ENCODE measurements at regions not wholly inside any gene's neighbourhood (a gene's known extent, or its start where the extent isn't known, plus 50 kb on each side); places are given as distances from the start of the nearest gene placed in this dataset.

- no peak for TF ChIP-seq YY2 (tag by site-specific recombination; IDR thresholded peaks at IDR 0.05)
Measured at GRCh38 chr10:2714597-2714996, 352.8 kb upstream of the PFKP start (continued).

DNA sequence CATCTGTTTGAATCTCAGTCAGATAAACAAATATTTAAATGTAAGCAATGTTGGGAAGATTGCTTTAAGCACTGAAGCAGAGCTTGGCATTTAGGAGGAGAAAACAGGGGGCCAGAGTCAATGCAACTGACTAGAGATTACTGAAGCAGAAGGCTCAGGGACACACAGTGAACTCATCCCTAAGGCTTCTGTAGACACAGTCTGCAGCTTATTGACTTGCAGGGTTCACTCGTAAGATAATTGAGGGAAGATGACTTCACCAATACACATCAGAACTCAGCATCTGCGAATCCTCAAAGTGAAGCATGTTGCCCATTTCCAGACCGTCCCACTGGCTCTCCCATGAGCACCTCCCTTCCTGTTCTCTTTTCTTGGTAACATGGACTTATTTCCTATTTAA, 363.4 kb upstream of the PFKP start:
- no peaks in the 10 kb centered on the region for H3K4me1 ChIP-seq (ENCODE audit: control insufficient read depth, insufficient read depth, low read length)
- no peak overlapping the region for H3K27ac ChIP-seq (ENCODE audit: extremely low read depth, low read depth, low read length)
- ChIA-PET CTCF (no interaction called here), POLR2A (no interaction called here)
- no peak for TF ChIP-seq ZFP3 (tag by site-specific recombination; IDR thresholded peaks at IDR 0.05; ENCODE audit: low read depth)
- no peak for TF ChIP-seq ZNF510 (tag by site-specific recombination; IDR thresholded peaks at IDR 0.05; ENCODE audit: insufficient replicate concordance)
- no peak for TF ChIP-seq ZNF157 (tag by site-specific recombination; IDR thresholded peaks at IDR 0.05)
- TF ChIP-seq ZNF16 (tag by site-specific recombination; IDR thresholded peaks at IDR 0.05; ENCODE audit: low read depth) = no peak
- TF ChIP-seq, protein P1, sequence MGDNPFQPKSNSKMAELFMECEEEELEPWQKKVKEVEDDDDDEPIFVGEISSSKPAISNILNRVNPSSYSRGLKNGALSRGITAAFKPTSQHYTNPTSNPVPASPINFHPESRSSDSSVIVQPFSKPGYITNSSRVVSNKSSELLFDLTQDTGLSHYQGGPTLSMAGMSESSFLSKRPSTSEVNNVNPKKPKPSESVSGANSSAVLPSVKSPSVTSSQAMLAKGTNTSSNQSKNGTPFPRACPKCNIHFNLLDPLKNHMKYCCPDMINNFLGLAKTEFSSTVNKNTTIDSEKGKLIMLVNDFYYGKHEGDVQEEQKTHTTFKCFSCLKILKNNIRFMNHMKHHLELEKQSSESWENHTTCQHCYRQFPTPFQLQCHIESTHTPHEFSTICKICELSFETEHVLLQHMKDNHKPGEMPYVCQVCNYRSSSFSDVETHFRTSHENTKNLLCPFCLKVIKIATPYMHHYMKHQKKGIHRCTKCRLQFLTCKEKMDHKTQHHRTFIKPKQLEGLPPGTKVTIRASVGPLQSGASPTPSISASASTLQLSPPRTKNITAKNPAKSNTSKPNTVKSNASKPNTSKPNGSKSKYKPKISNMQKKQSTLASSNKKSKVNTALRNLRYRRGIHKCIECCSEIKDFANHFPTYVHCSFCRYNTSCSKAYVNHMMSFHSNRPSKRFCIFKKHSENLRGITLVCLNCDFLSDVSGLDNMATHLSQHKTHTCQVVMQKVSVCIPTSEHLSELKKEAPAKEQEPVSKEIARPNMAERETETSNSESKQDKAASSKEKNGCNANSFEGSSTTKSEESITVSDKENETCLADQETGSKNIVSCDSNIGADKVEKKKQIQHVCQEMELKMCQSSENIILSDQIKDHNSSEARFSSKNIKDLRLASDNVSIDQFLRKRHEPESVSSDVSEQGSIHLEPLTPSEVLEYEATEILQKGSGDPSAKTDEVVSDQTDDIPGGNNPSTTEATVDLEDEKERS (tag by site-specific recombination; IDR thresholded peaks at IDR 0.05) = no peak
- TF ChIP-seq ZNF148 (tag by site-specific recombination; IDR thresholded peaks at IDR 0.05; ENCODE audit: borderline replicate concordance) = no peak
- no peak for TF ChIP-seq ZFP41 (tag by site-specific recombination; IDR thresholded peaks at IDR 0.05; ENCODE audit: borderline replicate concordance)
- TF ChIP-seq, protein P2, sequence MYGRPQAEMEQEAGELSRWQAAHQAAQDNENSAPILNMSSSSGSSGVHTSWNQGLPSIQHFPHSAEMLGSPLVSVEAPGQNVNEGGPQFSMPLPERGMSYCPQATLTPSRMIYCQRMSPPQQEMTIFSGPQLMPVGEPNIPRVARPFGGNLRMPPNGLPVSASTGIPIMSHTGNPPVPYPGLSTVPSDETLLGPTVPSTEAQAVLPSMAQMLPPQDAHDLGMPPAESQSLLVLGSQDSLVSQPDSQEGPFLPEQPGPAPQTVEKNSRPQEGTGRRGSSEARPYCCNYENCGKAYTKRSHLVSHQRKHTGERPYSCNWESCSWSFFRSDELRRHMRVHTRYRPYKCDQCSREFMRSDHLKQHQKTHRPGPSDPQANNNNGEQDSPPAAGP (tag by site-specific recombination; IDR thresholded peaks at IDR 0.05) = no peak
- no peak for TF ChIP-seq ZBTB17 (tag by site-specific recombination; IDR thresholded peaks at IDR 0.05)
- no peak for TF ChIP-seq ATF2 (tag by site-specific recombination; IDR thresholded peaks at IDR 0.05; ENCODE audit: low read depth)
- no peak for TF ChIP-seq ZNF426 (tag by site-specific recombination; IDR thresholded peaks at IDR 0.05)
- TF ChIP-seq, protein P3, sequence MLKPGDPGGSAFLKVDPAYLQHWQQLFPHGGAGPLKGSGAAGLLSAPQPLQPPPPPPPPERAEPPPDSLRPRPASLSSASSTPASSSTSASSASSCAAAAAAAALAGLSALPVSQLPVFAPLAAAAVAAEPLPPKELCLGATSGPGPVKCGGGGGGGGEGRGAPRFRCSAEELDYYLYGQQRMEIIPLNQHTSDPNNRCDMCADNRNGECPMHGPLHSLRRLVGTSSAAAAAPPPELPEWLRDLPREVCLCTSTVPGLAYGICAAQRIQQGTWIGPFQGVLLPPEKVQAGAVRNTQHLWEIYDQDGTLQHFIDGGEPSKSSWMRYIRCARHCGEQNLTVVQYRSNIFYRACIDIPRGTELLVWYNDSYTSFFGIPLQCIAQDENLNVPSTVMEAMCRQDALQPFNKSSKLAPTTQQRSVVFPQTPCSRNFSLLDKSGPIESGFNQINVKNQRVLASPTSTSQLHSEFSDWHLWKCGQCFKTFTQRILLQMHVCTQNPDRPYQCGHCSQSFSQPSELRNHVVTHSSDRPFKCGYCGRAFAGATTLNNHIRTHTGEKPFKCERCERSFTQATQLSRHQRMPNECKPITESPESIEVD (tag by site-specific recombination; IDR thresholded peaks at IDR 0.05) = no peak
- no peak for TF ChIP-seq ZNF596 (tag by site-specific recombination; IDR thresholded peaks at IDR 0.05)
- TF ChIP-seq ZNF629 (tag by site-specific recombination; IDR thresholded peaks at IDR 0.05) = no peak
- TF ChIP-seq ZNF837 (tag by site-specific recombination; IDR thresholded peaks at IDR 0.05) = no peak
- TF ChIP-seq ZNF645 (tag by site-specific recombination; IDR thresholded peaks at IDR 0.05) = no peak
- no peak for TF ChIP-seq ZNF555 (tag by site-specific recombination; conservative IDR thresholded peaks at IDR 0.05)
- TF ChIP-seq, protein P4, sequence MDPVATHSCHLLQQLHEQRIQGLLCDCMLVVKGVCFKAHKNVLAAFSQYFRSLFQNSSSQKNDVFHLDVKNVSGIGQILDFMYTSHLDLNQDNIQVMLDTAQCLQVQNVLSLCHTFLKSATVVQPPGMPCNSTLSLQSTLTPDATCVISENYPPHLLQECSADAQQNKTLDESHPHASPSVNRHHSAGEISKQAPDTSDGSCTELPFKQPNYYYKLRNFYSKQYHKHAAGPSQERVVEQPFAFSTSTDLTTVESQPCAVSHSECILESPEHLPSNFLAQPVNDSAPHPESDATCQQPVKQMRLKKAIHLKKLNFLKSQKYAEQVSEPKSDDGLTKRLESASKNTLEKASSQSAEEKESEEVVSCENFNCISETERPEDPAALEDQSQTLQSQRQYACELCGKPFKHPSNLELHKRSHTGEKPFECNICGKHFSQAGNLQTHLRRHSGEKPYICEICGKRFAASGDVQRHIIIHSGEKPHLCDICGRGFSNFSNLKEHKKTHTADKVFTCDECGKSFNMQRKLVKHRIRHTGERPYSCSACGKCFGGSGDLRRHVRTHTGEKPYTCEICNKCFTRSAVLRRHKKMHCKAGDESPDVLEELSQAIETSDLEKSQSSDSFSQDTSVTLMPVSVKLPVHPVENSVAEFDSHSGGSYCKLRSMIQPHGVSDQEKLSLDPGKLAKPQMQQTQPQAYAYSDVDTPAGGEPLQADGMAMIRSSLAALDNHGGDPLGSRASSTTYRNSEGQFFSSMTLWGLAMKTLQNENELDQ (tag by site-specific recombination; IDR thresholded peaks at IDR 0.05; ENCODE audit: low read depth) = no peak
- TF ChIP-seq ZNF391 (tag by site-specific recombination; IDR thresholded peaks at IDR 0.05; ENCODE audit: borderline replicate concordance, low read depth) = no peak
- no peaks in the 10 kb centered on the region for H3K9me3 ChIP-seq (ENCODE audit: control insufficient read depth, insufficient read depth, low read depth, low read length)
- no peak overlapping the region for H3K4me3 ChIP-seq (ENCODE audit: low read depth, low read length)
- no peaks in the 10 kb centered on the region for H3K36me3 ChIP-seq (ENCODE audit: control insufficient read depth in 2 of 2, insufficient read depth in 1 of 2, low read length in 2 of 2)
